ENCODE measurements at regions not wholly inside any gene's neighbourhood (a gene's known extent, or its start where the extent isn't known, plus 50 kb on each side); places are given as distances from the start of the nearest gene placed in this dataset.

DNA sequence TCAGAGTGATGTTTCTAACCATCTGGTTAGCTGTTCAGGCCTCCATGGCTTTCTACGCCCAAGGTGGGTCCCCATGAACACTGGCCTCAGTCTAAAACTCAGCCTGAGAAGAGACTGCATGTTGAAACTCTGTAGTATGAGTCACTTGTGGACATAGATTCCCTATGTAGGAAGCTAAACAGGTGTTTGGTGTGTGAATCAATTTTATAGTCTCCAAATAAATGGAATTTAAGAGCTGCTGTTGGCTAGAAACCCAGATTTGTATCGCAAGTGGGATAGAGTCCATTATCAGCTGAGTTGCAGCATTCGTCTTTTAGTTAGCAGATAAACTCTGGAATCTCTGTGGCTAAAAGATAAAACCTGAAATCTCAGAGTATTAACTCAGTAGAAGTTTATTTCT is 131.4 kb downstream of the KCNS3 start:
- no peak overlapping the region for H3K27ac ChIP-seq

GRCh38 chr2:18005411-18005810 is 126.9 kb downstream of the KCNS3 start:
- no peak overlapping the region for H3K27ac ChIP-seq
- TF ChIP-seq ZFX (IDR thresholded peaks at IDR 0.05; ENCODE audit: borderline replicate concordance) (no peak), CTCF (IDR thresholded peaks at IDR 0.05) (no peak)

More for the DNA sequence above, 131.4 kb downstream of the KCNS3 start:
- TF ChIP-seq ZFX (IDR thresholded peaks at IDR 0.05; ENCODE audit: borderline replicate concordance) (no peak), CTCF (IDR thresholded peaks at IDR 0.05) (no peak)

- peak; percentile 20 for TF ChIP-seq CTCF (IDR thresholded peaks at IDR 0.05)
- no peak for TF ChIP-seq ZFX (IDR thresholded peaks at IDR 0.05; ENCODE audit: borderline replicate concordance)
These were observed 123.2 kb downstream of the KCNS3 start for GRCh38 chr2:18001671-18002070.

GRCh38 chr2:17996978-17997377 is 118.5 kb downstream of the KCNS3 start:
- H3K27ac ChIP-seq = no peak overlapping the region
- TF ChIP-seq CTCF (IDR thresholded peaks at IDR 0.05) (no peak), ZFX (IDR thresholded peaks at IDR 0.05; ENCODE audit: borderline replicate concordance) (no peak)

More at GRCh38 chr2:18001671-18002070, 123.2 kb downstream of the KCNS3 start:
- H3K27ac ChIP-seq = no peak overlapping the region

DNA sequence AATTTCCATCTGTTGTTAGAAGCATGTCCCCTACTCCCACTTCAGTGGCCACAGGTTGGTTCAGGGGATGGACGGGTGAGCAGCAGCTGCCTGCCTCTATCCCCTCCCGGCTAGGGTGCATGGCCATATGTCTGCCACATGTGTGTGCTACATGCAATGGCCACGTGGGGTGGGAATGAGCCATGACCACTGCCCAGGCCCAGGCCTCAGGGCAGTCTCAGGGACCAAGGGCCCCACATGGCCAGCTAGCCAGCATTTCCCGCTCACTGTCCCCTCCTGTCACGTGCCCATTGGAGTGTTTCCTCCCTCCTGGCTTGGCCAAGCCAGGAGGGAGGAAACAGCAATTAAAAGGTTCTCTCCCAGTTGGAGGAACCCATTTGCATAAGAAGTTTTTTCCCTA is 117.1 kb downstream of the KCNS3 start:
- TF ChIP-seq ZFX (IDR thresholded peaks at IDR 0.05; ENCODE audit: borderline replicate concordance) (no peak), CTCF (IDR thresholded peaks at IDR 0.05) (no peak)
- H3K27ac ChIP-seq = no peak overlapping the region
